MM.1S (cell line): ENCODE measurements at regions not wholly inside any gene's neighbourhood (a gene's known extent, or its start where the extent isn't known, plus 50 kb on each side); places are given as distances from the start of the nearest gene placed in this dataset.

Experiments used
- CTCF ChIP-seq: fragments of 300-600 bp; sonication (generic); IDR thresholded peaks from 2 replicates; pipeline ENCODE4 v1.5.1; 2016; ENCODE audit warnings: antibody characterized with exemption, low read length, mixed read lengths
- EZH2 ChIP-seq: fragments of 300-600 bp; sonication (generic); optimal IDR thresholded peaks from 2 replicates; pipeline ENCODE3; 2017; ENCODE audit warnings: low read depth, mild to moderate bottlenecking, antibody characterized with exemption, low read length, mixed read lengths
- EZH2phosphoT487 ChIP-seq: fragments of 300-600 bp; sonication (generic); IDR thresholded peaks from 2 replicates; pipeline ENCODE4 v1.6.1; 2018; ENCODE audit warnings: antibody characterized with exemption, low read length

GRCh38 chr13:81726037-81726726 is 1385.3 kb upstream of the SPRY2 start:
- no peak for TF ChIP-seq CTCF
- TF ChIP-seq EZH2 = no peak
- TF ChIP-seq EZH2phosphoT487 = no peak
